Liver (tissue), 8 donors: ENCODE measurements at regions not wholly inside any gene's neighbourhood (a gene's known extent, or its start where the extent isn't known, plus 50 kb on each side); places are given as distances from the start of the nearest gene placed in this dataset.
A peak's percentile ranks its signal among the peaks of the same experiment; 100 is the strongest.

Experiments used
- DNase-seq: peaks from one replicate; pipeline ENCODE4 v3.0.0-alpha.2; 2017; ENCODE audit warnings: low spot score
- H3K27ac ChIP-seq, 2 donors: one replicate each; pipeline ENCODE4 v1.7.0; 2013; ENCODE audit warnings: inconsistent platforms in 2 of 2, low read length in 2 of 2, control low read depth in 1 of 2, low read depth in 1 of 2, mild to moderate bottlenecking in 1 of 2
- H3K27me3 ChIP-seq, 4 donors: one replicate each; pipeline versions ENCODE4 v1.6.1 to v1.7.0; 2013; ENCODE audit warnings: low read length in 3 of 4, inconsistent platforms in 1 of 4, mild to moderate bottlenecking in 1 of 4, moderate library complexity in 1 of 4; ENCODE audit not compliant: control insufficient read depth in 4 of 4, insufficient read depth in 4 of 4
- H3K36me3 ChIP-seq, 4 donors: one replicate each; pipeline versions ENCODE4 v1.6.1 to v1.7.0; 2013; ENCODE audit warnings: low read length in 3 of 4, mild to moderate bottlenecking in 3 of 4, low read depth in 1 of 4, moderate library complexity in 1 of 4; ENCODE audit not compliant: control insufficient read depth in 4 of 4, insufficient read depth in 3 of 4
- H3K4me1 ChIP-seq, 4 donors: one replicate each; pipeline versions ENCODE4 v1.6.1 to v1.7.0; 2013; ENCODE audit warnings: low read length in 3 of 4, mild to moderate bottlenecking in 3 of 4, moderate library complexity in 1 of 4; ENCODE audit not compliant: control insufficient read depth in 4 of 4, insufficient read depth in 4 of 4
- H3K4me3 ChIP-seq, 3 donors: one replicate each; pipeline versions ENCODE4 v1.6.1 to v1.7.0; 2013; ENCODE audit warnings: low read length in 3 of 3, control low read depth in 1 of 3, low read depth in 1 of 3, mild to moderate bottlenecking in 1 of 3
- H3K9ac ChIP-seq, 2 donors: one replicate each; pipeline ENCODE4 v1.7.0; 2013; ENCODE audit warnings: low read length in 2 of 2, mild to moderate bottlenecking in 2 of 2, moderate library complexity in 2 of 2, control low read depth in 1 of 2, low read depth in 1 of 2
- H3K9me3 ChIP-seq, 4 donors: one replicate each; pipeline versions ENCODE4 v1.6.1 to v1.7.0; 2013; ENCODE audit warnings: low read length in 3 of 4; ENCODE audit not compliant: control insufficient read depth in 4 of 4
- EGR1 ChIP-seq, 2 donors: IDR thresholded peaks; 2 replicates each; pipeline ENCODE4 v1.6.1; 2016 to 2018; ENCODE audit warnings: antibody characterized with exemption in 2 of 2, low read depth in 2 of 2
- FOXA1 ChIP-seq: IDR thresholded peaks from 2 replicates; pipeline ENCODE4 v1.6.1; 2016; ENCODE audit warnings: antibody characterized with exemption
- GABPA ChIP-seq, 2 donors: IDR thresholded peaks in 1 of 2; conservative IDR thresholded peaks in 1 of 2; 2 replicates each; pipeline ENCODE4 v1.6.1; 2016; ENCODE audit warnings: antibody characterized with exemption in 2 of 2, mild to moderate bottlenecking in 1 of 2, moderate library complexity in 1 of 2
- HNF4A ChIP-seq, 2 donors: conservative IDR thresholded peaks; 2 replicates each; pipeline ENCODE4 v1.6.1; 2016; ENCODE audit warnings: antibody characterized with exemption in 2 of 2, mild to moderate bottlenecking in 2 of 2
- HNF4G ChIP-seq: IDR thresholded peaks from 2 replicates; pipeline ENCODE4 v1.6.1; 2016; ENCODE audit warnings: antibody characterized with exemption
- JUND ChIP-seq, 2 donors: IDR thresholded peaks; 2 replicates each; pipeline ENCODE4 v1.6.1; 2016; ENCODE audit warnings: antibody characterized with exemption in 2 of 2
- NR2F2 ChIP-seq: IDR thresholded peaks from 2 replicates; pipeline ENCODE4 v1.6.1; 2016; ENCODE audit warnings: antibody characterized with exemption
- RAD21 ChIP-seq, 2 donors: IDR thresholded peaks; 2 replicates each; pipeline ENCODE4 v1.6.1; 2016; ENCODE audit warnings: antibody characterized with exemption in 2 of 2, mild to moderate bottlenecking in 2 of 2
- RXRA ChIP-seq, 2 donors: IDR thresholded peaks; 2 replicates each; pipeline ENCODE4 v1.6.1; 2017 to 2018; ENCODE audit warnings: antibody characterized with exemption in 2 of 2, mild to moderate bottlenecking in 1 of 2
- SP1 ChIP-seq: IDR thresholded peaks from 2 replicates; pipeline ENCODE4 v1.6.1; 2018; ENCODE audit warnings: antibody characterized with exemption, mild to moderate bottlenecking
- TAF1 ChIP-seq: conservative IDR thresholded peaks from 2 replicates; pipeline ENCODE4 v1.6.1; 2016; ENCODE audit warnings: antibody characterized with exemption, mild to moderate bottlenecking
- YY1 ChIP-seq: IDR thresholded peaks from 2 replicates; pipeline ENCODE4 v1.6.1; 2016; ENCODE audit warnings: antibody characterized with exemption, mild to moderate bottlenecking
- WGBS: extraction: QIAGEN DNeasy Blood & Tissue Kit; methylation state at CpG from one replicate; pipeline ENCODE4 v1.1.7; 2013; 5-methylcytosine and 5-hydroxymethylcytosine counted together
- TF ChIP-seq, protein P1 (sequence below): IDR thresholded peaks from 2 replicates; pipeline ENCODE4 v1.6.1; 2016; ENCODE audit warnings: antibody characterized with exemption
- TF ChIP-seq, protein P2 (sequence below): fragments of 150-350 bp; IDR thresholded peaks from 2 replicates; pipeline ENCODE4 v1.5.1; 2017; ENCODE audit warnings: improper control_type of control experiment, low read depth, low read length; ENCODE audit not compliant: missing input control
- TF ChIP-seq, protein P3 (sequence below): IDR thresholded peaks from 2 replicates; pipeline ENCODE4 v1.6.1; 2016; ENCODE audit warnings: antibody characterized with exemption
- TF ChIP-seq, protein P4 (sequence below): IDR thresholded peaks from 2 replicates; pipeline ENCODE4 v1.6.1; 2016; ENCODE audit warnings: antibody characterized with exemption, mild to moderate bottlenecking
- donor health status: healthy.
- donor health status: healthy.
- donor health status: healthy.
- donor health status: healthy.
- donor health status: healthy.

DNA sequence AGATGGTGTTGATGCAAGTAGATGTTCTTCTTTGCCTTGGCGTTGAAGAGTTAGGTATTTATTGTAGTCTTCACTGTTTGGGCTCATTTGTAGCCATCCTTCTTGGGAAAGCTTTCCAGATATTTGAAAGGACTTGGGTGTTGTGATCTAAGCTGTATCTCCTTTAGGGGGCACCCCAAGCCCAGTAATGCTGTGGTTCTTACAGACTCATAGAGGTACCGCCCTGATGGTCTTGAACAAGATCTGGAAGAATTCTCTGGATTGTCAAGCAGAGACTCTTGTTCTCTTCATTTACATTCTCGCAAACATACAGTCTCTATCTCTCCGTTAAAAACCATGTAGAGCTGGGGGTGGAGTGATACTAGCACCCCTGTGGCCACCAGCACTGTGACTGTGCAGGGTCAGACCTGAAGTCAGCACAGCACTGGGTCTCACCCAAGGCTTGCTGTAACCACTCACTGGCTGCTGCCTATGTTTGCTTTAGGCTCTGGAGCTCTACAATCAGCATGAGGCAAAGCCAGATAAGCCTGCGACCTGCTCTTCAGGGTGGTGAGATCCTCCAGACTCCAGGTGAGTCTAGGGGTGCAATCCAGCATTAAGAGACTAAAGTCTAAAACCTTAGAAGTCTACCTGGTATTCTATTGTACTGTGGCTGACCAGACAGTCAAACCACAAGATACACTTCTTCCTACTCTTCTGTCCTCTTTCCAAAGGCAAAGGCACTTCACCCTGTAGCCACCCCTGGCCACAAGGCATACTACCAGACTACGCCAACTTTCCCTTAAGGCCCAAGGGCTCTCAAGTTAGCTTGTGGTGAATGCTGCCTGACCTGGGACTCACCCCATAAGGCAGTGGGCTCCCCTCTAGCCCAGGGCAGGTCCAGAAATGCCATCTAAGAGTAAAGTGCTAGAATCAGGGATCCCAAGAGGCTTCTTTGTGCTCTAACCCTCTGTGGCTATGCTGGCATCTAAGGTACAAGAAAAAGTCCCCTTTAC, 209.7 kb upstream of the TMEM196 start:
- DNase-seq = no peak
- no peak for TF ChIP-seq RXRA (IDR thresholded peaks at IDR 0.05)
- TF ChIP-seq, protein P1, sequence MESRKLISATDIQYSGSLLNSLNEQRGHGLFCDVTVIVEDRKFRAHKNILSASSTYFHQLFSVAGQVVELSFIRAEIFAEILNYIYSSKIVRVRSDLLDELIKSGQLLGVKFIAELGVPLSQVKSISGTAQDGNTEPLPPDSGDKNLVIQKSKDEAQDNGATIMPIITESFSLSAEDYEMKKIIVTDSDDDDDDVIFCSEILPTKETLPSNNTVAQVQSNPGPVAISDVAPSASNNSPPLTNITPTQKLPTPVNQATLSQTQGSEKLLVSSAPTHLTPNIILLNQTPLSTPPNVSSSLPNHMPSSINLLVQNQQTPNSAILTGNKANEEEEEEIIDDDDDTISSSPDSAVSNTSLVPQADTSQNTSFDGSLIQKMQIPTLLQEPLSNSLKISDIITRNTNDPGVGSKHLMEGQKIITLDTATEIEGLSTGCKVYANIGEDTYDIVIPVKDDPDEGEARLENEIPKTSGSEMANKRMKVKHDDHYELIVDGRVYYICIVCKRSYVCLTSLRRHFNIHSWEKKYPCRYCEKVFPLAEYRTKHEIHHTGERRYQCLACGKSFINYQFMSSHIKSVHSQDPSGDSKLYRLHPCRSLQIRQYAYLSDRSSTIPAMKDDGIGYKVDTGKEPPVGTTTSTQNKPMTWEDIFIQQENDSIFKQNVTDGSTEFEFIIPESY = no peak
- peak; percentile 40 to 41 for TF ChIP-seq RAD21 (IDR thresholded peaks at IDR 0.05)
- H3K27ac ChIP-seq = no peak overlapping the region

DNA sequence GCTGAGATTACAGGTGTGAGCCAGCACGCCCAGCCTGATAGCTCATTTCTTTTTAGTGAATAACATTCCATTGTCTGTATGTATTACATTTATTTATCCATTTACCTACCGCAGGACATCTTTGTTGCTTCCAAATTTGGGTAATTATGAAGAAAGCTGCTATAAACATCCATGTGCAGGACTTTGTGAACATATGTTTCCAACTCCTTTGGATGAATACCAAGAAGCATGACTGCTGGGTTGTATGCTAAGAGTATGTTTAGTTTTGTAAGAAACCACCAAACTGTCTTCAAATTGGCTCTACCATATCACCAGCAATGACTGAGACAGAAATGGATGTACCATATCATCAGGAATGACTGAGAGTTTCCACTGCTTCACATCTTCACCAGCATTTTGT, 200.2 kb upstream of the TMEM196 start:
- no peaks in the 10 kb centered on the region for H3K9me3 ChIP-seq
- no peaks in the 10 kb centered on the region for H3K36me3 ChIP-seq
- H3K9ac ChIP-seq = no peak overlapping the region
- no peaks in the 10 kb centered on the region for H3K27me3 ChIP-seq
- no peak overlapping the region for H3K4me3 ChIP-seq
- H3K4me1 ChIP-seq = peaks cover 0 to 2% (median 0%) of the 10 kb centered on the region in 4 donors
- 89% methylated on average over 2 of the region's 2 CpGs for WGBS
- TF ChIP-seq EGR1 (IDR thresholded peaks at IDR 0.05; ENCODE audit: low read depth in 2 of 2) (no peak), RXRA (IDR thresholded peaks at IDR 0.05) (no peak), TAF1 (no peak)
- no peak overlapping the region for H3K27ac ChIP-seq
- DNase-seq = no peak

More for the DNA sequence above, 209.7 kb upstream of the TMEM196 start:
- Histone ChIP-seq H3K27me3 (no peaks in the 10 kb centered on the region), H3K9me3 (peaks cover 0 to 1% (median 0%) of the 10 kb centered on the region in 4 donors), H3K4me1 (no peaks in the 10 kb centered on the region), H3K36me3 (no peaks in the 10 kb centered on the region), H3K4me3 (no peak overlapping the region), H3K9ac (no peak overlapping the region)
- WGBS = 46% methylated on average over 6 of the region's 6 CpGs

DNA sequence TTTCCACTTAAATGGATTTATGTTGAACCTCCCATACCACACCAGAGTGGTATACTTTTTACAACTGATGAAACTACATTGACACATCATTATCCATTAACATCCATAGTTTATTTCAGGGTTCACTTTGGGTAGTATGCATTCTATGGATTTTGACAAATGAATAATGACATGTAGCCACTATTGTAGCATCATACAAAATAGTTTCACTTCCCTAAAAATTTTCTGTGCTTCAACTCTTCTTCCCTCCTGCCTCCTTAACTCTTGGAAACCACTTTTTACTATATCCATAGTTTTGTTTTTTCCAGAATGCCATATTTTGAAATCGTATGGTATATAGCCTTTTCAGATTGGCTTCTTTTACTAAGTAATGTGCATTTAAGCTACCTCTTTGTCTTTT, 199.5 kb upstream of the TMEM196 start:
- Histone ChIP-seq H3K27ac (no peak overlapping the region), H3K4me3 (no peak overlapping the region), H3K36me3 (no peaks in the 10 kb centered on the region), H3K9me3 (no peaks in the 10 kb centered on the region), H3K9ac (no peak overlapping the region), H3K27me3 (no peaks in the 10 kb centered on the region), H3K4me1 (peaks cover 0 to 2% (median 0%) of the 10 kb centered on the region in 4 donors)
- WGBS = 83% methylated on average over 1 of the region's 1 CpG
- no peak for DNase-seq
- TF ChIP-seq, protein P1 = no peak
- no peak for TF ChIP-seq FOXA1
- no peak for TF ChIP-seq JUND (IDR thresholded peaks at IDR 0.05)
- no peak for TF ChIP-seq TAF1
- TF ChIP-seq SP1 = no peak
- TF ChIP-seq, protein P2, sequence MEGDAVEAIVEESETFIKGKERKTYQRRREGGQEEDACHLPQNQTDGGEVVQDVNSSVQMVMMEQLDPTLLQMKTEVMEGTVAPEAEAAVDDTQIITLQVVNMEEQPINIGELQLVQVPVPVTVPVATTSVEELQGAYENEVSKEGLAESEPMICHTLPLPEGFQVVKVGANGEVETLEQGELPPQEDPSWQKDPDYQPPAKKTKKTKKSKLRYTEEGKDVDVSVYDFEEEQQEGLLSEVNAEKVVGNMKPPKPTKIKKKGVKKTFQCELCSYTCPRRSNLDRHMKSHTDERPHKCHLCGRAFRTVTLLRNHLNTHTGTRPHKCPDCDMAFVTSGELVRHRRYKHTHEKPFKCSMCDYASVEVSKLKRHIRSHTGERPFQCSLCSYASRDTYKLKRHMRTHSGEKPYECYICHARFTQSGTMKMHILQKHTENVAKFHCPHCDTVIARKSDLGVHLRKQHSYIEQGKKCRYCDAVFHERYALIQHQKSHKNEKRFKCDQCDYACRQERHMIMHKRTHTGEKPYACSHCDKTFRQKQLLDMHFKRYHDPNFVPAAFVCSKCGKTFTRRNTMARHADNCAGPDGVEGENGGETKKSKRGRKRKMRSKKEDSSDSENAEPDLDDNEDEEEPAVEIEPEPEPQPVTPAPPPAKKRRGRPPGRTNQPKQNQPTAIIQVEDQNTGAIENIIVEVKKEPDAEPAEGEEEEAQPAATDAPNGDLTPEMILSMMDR = no peak
- TF ChIP-seq HNF4G = no peak
- TF ChIP-seq EGR1 (IDR thresholded peaks at IDR 0.05; ENCODE audit: low read depth in 2 of 2) = no peak
- TF ChIP-seq GABPA (IDR thresholded peaks at IDR 0.05 in 1 of 2, conservative IDR thresholded peaks at IDR 0.05 in 1 of 2) = no peak
- TF ChIP-seq YY1 = no peak
- no peak for TF ChIP-seq NR2F2
- TF ChIP-seq, protein P3, sequence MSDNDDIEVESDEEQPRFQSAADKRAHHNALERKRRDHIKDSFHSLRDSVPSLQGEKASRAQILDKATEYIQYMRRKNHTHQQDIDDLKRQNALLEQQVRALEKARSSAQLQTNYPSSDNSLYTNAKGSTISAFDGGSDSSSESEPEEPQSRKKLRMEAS = no peak
- TF ChIP-seq, protein P4, sequence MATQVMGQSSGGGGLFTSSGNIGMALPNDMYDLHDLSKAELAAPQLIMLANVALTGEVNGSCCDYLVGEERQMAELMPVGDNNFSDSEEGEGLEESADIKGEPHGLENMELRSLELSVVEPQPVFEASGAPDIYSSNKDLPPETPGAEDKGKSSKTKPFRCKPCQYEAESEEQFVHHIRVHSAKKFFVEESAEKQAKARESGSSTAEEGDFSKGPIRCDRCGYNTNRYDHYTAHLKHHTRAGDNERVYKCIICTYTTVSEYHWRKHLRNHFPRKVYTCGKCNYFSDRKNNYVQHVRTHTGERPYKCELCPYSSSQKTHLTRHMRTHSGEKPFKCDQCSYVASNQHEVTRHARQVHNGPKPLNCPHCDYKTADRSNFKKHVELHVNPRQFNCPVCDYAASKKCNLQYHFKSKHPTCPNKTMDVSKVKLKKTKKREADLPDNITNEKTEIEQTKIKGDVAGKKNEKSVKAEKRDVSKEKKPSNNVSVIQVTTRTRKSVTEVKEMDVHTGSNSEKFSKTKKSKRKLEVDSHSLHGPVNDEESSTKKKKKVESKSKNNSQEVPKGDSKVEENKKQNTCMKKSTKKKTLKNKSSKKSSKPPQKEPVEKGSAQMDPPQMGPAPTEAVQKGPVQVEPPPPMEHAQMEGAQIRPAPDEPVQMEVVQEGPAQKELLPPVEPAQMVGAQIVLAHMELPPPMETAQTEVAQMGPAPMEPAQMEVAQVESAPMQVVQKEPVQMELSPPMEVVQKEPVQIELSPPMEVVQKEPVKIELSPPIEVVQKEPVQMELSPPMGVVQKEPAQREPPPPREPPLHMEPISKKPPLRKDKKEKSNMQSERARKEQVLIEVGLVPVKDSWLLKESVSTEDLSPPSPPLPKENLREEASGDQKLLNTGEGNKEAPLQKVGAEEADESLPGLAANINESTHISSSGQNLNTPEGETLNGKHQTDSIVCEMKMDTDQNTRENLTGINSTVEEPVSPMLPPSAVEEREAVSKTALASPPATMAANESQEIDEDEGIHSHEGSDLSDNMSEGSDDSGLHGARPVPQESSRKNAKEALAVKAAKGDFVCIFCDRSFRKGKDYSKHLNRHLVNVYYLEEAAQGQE = no peak
- no peak for TF ChIP-seq RXRA (IDR thresholded peaks at IDR 0.05)
- no peak for TF ChIP-seq HNF4A (conservative IDR thresholded peaks at IDR 0.05)
